ENCODE measurements at regions not wholly inside any gene's neighbourhood (a gene's known extent, or its start where the extent isn't known, plus 50 kb on each side); places are given as distances from the start of the nearest gene placed in this dataset.

- dilution Hi-C loops (cut with MboI; ENCODE audit: extremely low pct_ligation_motif_present, low sequenced_read_pairs) = no loop called here
- H3K27me3 ChIP-seq (ENCODE audit: control insufficient read depth in 2 of 2, insufficient read depth in 2 of 2, low read length in 2 of 2) = peaks cover 0 to 13% of the 10 kb centered on the region in 2 experiments
Measured at GRCh38 chr2:11018651-11019185, 107.0 kb downstream of the KCNF1 start.

More at GRCh38 chr2:11018651-11019185, 107.0 kb downstream of the KCNF1 start:
- Histone ChIP-seq H2AFZ (ENCODE audit: low read depth, low read length) (no peak overlapping the region), H3K9me1 (replicated peaks; ENCODE audit: control insufficient read depth, extremely low read depth, insufficient read depth, low read length) (no peaks in the 10 kb centered on the region), H4K20me1 (replicated peaks; ENCODE audit: control insufficient read depth, extremely low read depth, insufficient read depth, low read length) (no peaks in the 10 kb centered on the region), H3K4me3 (replicated peaks in 1 of 3; ENCODE audit: insufficient read depth in 1 of 3, low read depth in 1 of 3, low read length in 3 of 3) (no peak overlapping the region), H3K9me3 (replicated peaks; ENCODE audit: control insufficient read depth, insufficient read depth, low read length) (no peaks in the 10 kb centered on the region), H3K79me2 (ENCODE audit: control insufficient read depth, insufficient read depth, low read length) (no peaks in the 10 kb centered on the region), H3K4me1 (ENCODE audit: control insufficient read depth, extremely low read depth, insufficient read depth, low read length) (no peaks in the 10 kb centered on the region), H3K27ac (ENCODE audit: insufficient read depth, low read depth, low read length) (no peak overlapping the region), H3K36me3 (ENCODE audit: control insufficient read depth in 2 of 2, extremely low read depth in 1 of 2, insufficient read depth in 2 of 2, low read length in 2 of 2) (no peaks in the 10 kb centered on the region), H3K9ac (replicated peaks; ENCODE audit: extremely low read depth, insufficient read depth, low read length) (no peak overlapping the region), H3K4me2 (ENCODE audit: insufficient read depth, low read length) (no peak overlapping the region)
- no TSS peak for BruUV-seq (replicated peaks)
- no peak for TF ChIP-seq EZH2 (IDR thresholded peaks at IDR 0.05; ENCODE audit: borderline replicate concordance, low read depth, low read length, severe bottlenecking)
- TF ChIP-seq CTCF (IDR thresholded peaks at IDR 0.05; ENCODE audit: extremely low read depth in 1 of 2, insufficient read depth in 1 of 2, low read depth in 1 of 2, low read length in 2 of 2) = no peak
- no peak for TF ChIP-seq GATA2 (IDR thresholded peaks at IDR 0.05; ENCODE audit: insufficient read depth, insufficient read length, low read depth, low read length)
- TF ChIP-seq POLR2A (IDR thresholded peaks at IDR 0.05; ENCODE audit: low read depth, low read length) = no peak
- TF ChIP-seq JUN (IDR thresholded peaks at IDR 0.05; ENCODE audit: borderline replicate concordance, insufficient read depth, insufficient read length, low read depth) = no peak
- TF ChIP-seq POLR2AphosphoS5 (IDR thresholded peaks at IDR 0.05; ENCODE audit: insufficient read depth, low read depth, low read length) = no peak
- TF ChIP-seq MYC (IDR thresholded peaks at IDR 0.05; ENCODE audit: low read depth, low read length) = no peak
- no peak for TF ChIP-seq FOS (IDR thresholded peaks at IDR 0.05; ENCODE audit: borderline replicate concordance, insufficient read depth, low read length)
- TF ChIP-seq MAX (IDR thresholded peaks at IDR 0.05; ENCODE audit: insufficient read depth, insufficient read length) = no peak
- intact Hi-C loops (cut with micrococcal nuclease) = no loop called here
- CTCF ChIA-PET = no interaction called here
- POLR2A ChIA-PET = no interaction called here
- DNase-seq (ENCODE audit: low read depth, low spot score) (no peak), FAIRE-seq (no peak)
